Fibroblast of the aortic adventitia (primary cell): ENCODE measurements at regions not wholly inside any gene's neighbourhood (a gene's known extent, or its start where the extent isn't known, plus 50 kb on each side); places are given as distances from the start of the nearest gene placed in this dataset.

ENCODE experiments used
- DNase-seq: peaks from one replicate; pipeline ENCODE4 v3.0.0-alpha.2; 2010; ENCODE audit warnings: low read depth
- H3K4me3 ChIP-seq: 2 replicates; pipeline ENCODE4 v1.5.1; 2011; ENCODE audit warnings: low read depth, mild to moderate bottlenecking, control low read depth, low read length, moderate library complexity
- TF ChIP-seq, protein P1 (sequence below): IDR thresholded peaks from 2 replicates; pipeline ENCODE4 v1.5.1; 2011; ENCODE audit warnings: mild to moderate bottlenecking, low read length, control low read depth, inconsistent platforms; ENCODE audit not compliant: insufficient read depth

DNA sequence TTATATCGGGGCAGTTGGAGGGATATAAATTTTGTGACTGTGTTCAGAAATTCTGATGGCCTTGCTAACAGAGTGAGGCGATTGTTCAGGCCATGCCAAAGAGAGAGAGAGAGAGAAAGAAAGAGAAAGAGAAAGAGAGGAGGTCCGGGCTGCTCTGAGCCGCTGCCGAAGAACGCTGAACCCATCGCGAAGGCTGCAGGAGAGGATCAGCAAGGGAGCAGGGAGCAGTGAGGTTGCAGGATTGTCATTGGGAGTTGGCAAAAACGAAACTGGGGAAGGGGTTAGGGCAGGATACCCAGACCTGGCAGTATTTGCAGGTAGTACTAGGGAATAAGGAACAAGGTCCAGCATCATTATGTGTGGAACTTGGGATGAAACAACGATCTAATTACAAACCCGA lies 537.1 kb downstream of the INSC start:
- TF ChIP-seq, protein P1, sequence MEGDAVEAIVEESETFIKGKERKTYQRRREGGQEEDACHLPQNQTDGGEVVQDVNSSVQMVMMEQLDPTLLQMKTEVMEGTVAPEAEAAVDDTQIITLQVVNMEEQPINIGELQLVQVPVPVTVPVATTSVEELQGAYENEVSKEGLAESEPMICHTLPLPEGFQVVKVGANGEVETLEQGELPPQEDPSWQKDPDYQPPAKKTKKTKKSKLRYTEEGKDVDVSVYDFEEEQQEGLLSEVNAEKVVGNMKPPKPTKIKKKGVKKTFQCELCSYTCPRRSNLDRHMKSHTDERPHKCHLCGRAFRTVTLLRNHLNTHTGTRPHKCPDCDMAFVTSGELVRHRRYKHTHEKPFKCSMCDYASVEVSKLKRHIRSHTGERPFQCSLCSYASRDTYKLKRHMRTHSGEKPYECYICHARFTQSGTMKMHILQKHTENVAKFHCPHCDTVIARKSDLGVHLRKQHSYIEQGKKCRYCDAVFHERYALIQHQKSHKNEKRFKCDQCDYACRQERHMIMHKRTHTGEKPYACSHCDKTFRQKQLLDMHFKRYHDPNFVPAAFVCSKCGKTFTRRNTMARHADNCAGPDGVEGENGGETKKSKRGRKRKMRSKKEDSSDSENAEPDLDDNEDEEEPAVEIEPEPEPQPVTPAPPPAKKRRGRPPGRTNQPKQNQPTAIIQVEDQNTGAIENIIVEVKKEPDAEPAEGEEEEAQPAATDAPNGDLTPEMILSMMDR = no peak
- DNase-seq = no peak
- H3K4me3 ChIP-seq = peak overlapping the region; percentile 45

DNA sequence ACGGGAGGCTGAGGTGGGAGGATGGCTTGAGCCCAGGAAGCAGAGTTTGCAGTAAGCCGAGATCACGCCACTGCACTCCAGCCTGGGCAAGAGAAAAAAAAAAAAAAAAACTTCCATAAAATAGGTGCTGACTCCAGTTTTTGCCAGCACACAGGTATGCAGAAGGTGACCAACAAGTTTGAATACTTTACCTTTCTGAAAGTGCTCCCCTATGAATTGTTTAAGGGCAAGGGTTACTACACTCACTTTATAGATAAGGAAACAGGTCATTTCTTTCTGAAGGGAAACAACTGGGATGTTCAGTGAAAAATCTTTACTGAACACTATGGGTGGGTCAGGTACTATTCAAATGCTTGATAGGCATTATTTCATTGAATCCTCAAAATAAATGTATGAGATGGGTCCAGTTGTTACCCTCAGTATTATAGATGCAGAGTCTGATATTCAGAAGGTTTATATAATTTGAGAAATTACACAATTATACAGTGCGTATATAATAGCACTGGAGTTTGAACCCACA lies 538.5 kb downstream of the INSC start:
- TF ChIP-seq, protein P1 = no peak
- H3K4me3 ChIP-seq = no peak overlapping the region
- DNase-seq = no peak

DNA sequence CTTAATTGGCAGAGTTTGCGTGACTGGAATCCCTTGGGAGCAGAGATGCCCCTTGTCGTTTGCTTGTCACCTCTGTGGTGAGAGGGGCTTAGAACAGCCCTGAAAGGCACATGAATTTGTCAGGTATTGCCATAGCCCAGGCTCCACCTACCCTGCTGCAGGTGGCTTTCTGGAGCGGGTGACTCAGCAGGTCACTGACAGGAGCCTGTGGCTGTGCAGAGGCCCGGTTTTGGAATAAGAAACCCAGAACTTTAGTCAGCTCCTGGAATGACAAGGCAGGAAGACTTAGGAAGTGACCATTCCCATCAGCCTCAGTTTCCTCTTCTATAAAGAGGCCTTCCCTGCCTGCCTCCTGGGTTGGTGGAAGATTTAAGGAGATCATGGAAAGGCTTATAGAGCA lies 539.7 kb downstream of the INSC start:
- DNase-seq = no peak
- no peak overlapping the region for H3K4me3 ChIP-seq
- TF ChIP-seq, protein P1 = no peak

DNA sequence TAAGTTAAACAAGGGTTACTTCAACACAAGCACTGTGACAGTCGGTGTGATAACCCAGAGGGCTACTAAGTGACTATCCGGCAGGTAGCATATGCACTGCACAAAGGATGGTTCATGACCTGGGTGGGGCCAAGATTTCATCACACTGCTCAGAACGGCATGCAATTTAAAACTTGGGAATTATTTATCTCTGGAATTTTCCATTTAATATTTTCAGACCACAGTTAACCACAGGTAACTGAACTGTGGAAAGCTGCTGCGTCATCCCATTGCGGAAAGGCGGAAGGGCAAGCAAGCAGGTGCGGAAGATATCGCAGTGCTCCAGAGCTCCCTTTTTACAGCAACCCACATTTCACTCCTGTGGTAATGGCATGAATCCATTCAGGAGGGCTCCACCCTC lies 540.8 kb downstream of the INSC start:
- no peak overlapping the region for H3K4me3 ChIP-seq
- TF ChIP-seq, protein P1 = no peak
- no peak for DNase-seq

DNA sequence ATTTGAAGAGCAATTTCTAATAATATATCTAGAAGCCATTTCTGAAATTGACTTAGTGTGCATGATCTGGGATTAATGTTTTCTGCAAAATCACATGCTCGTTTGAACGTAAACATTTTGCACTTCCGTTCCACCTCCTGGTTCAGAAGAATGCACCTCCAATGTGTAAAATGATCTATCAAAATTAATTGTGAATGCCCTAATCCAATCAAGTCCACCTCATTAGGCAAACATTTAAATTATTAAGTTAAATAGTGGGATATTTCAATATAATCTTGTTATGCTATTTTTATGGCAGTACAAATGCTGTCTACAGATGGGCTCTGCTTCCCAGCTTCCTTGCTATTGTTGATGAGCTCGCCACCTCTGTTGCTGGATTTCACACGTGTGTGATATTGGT lies 542.5 kb downstream of the INSC start:
- no peak for DNase-seq
- no peak overlapping the region for H3K4me3 ChIP-seq
- TF ChIP-seq, protein P1 = no peak

DNA sequence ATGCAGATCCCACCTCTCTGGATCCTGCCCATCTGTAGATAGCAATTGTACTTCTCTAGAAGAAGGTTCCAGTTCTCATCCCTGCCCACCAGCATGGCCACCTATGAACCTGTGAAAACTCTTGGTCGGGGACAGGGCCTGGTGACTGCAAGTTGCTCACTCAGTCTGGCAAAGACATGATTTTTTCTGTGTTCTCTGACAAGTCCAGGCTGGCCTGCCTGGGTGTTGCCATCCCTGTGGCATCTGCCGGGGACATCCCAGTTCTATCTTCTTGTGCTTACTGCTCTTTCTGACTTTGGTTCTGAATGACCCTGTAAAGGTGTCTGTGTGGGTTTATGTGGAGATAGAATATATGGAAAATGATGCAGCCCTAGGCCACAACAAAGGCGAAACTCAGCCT lies 545.8 kb downstream of the INSC start:
- H3K4me3 ChIP-seq = no peak overlapping the region
- DNase-seq = no peak
- TF ChIP-seq, protein P1 = no peak

DNA sequence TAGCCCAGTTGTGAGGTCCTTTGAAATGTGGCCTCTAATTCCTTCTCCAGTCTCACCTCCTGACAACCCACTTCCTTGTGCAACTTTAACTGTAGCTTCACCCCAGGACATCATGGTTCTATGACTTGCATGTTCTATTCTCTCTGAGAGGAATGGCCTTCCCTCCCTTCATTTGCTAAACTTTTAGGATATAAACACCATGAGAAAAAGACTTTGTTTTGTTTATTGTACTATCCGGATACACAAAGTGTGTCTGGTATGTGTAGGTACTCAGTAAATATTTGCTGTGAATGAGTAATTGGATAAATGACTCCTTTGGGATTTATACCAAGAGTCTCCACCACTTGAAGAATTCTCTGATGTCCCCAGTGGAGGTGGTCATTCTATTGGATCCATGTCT lies 547.6 kb downstream of the INSC start:
- TF ChIP-seq, protein P1 = no peak

More for the DNA sequence above, 547.6 kb downstream of the INSC start:
- H3K4me3 ChIP-seq = no peak overlapping the region
- no peak for DNase-seq
